IMR-90 (cell line): ENCODE measurements at regions not wholly inside any gene's neighbourhood (a gene's known extent, or its start where the extent isn't known, plus 50 kb on each side); places are given as distances from the start of the nearest gene placed in this dataset.

Experiments used
- ATAC-seq: fragments of 200-7000 bp; cut with Tn5 transposase; 2 replicates; pipeline ENCODE4 v1.9.1; 2020; ENCODE audit warnings: low read depth, mild to moderate bottlenecking, moderate library complexity
- BruUV-seq: library from RNA; stranded (reverse); fragments of 400-500 nt; replicated peaks from 2 replicates; lab custom pipeline; 2021; lab: Mats Ljungman, UMichigan
- CTCF ChIA-PET: fragments of 300-600 bp; formaldehyde crosslinking; extraction: SDS; loops from one replicate; lab custom pipeline; 2021; ENCODE audit warnings: antibody characterized with exemption; lab: Yijun Ruan, JAX
- POLR2A ChIA-PET: fragments of 300-600 bp; sonication (Branson Sonifier 250); formaldehyde crosslinking; loops from one replicate; lab custom pipeline; 2022; ENCODE audit warnings: antibody characterized with exemption; ENCODE audit not compliant: unreplicated experiment; lab: Charles Lee
- DNase-seq: peaks from one replicate; pipeline ENCODE4 v3.0.0; 2013
- H2AFZ ChIP-seq: replicated peaks from 2 replicates; pipeline ENCODE3; 2013; ENCODE audit warnings: low read length, mild to moderate bottlenecking; ENCODE audit not compliant: poor library complexity
- H2AK5ac ChIP-seq: 2 replicates; pipeline ENCODE4 v1.6.1; 2013; ENCODE audit warnings: low read depth, low read length, inconsistent platforms
- H2AK9ac ChIP-seq: replicated peaks from 2 replicates; pipeline ENCODE3; 2013; ENCODE audit warnings: mild to moderate bottlenecking, low read depth, low read length, moderate library complexity; ENCODE audit not compliant: poor library complexity
- H2BK120ac ChIP-seq: 2 replicates; pipeline ENCODE4 v1.6.1; 2013; ENCODE audit warnings: low read depth, low read length, inconsistent platforms
- H2BK15ac ChIP-seq: 3 replicates; pipeline ENCODE4 v1.6.1; 2013; ENCODE audit warnings: low read depth, low read length, inconsistent platforms
- H2BK20ac ChIP-seq: 2 replicates; pipeline ENCODE4 v1.6.1; 2013; ENCODE audit warnings: low read depth, mild to moderate bottlenecking, inconsistent platforms, low read length, moderate library complexity
- H2BK5ac ChIP-seq: 2 replicates; pipeline ENCODE4 v1.6.1; 2013; ENCODE audit warnings: mild to moderate bottlenecking, low read depth, low read length, inconsistent platforms; ENCODE audit not compliant: poor library complexity, severe bottlenecking
- H3K14ac ChIP-seq: replicated peaks from 2 replicates; pipeline ENCODE4 v1.6.1; 2013; ENCODE audit warnings: low read depth, low read length, inconsistent platforms
- H3K18ac ChIP-seq: 2 replicates; pipeline ENCODE4 v1.6.1; 2013; ENCODE audit warnings: low read depth, low read length, control low read depth
- H3K23ac ChIP-seq: 2 replicates; pipeline ENCODE4 v1.6.1; 2013; ENCODE audit warnings: low read depth, low read length, inconsistent platforms
- H3K27ac ChIP-seq: 2 replicates; pipeline ENCODE4 v1.5.1; 2013; ENCODE audit warnings: mild to moderate bottlenecking, control low read depth, low read length; ENCODE audit not compliant: insufficient read depth
- H3K27me3 ChIP-seq: 2 replicates; pipeline ENCODE4 v1.6.1; 2013; ENCODE audit warnings: low read length; ENCODE audit not compliant: control insufficient read depth, insufficient read depth
- H3K36me3 ChIP-seq: 2 replicates; pipeline ENCODE4 v1.6.1; 2013; ENCODE audit warnings: low read length, mixed read lengths; ENCODE audit not compliant: control insufficient read depth, insufficient read depth
- H3K4ac ChIP-seq: 2 replicates; pipeline ENCODE4 v1.6.1; 2013; ENCODE audit warnings: low read depth, low read length, inconsistent platforms
- H3K4me1 ChIP-seq: 2 replicates; pipeline ENCODE4 v1.6.1; 2013; ENCODE audit warnings: low read length, mixed read lengths; ENCODE audit not compliant: control insufficient read depth, insufficient read depth
- H3K4me2 ChIP-seq: 2 replicates; pipeline ENCODE4 v1.6.1; 2013; ENCODE audit warnings: low read depth, mild to moderate bottlenecking, control low read depth, low read length, moderate library complexity
- H3K4me3 ChIP-seq: 2 replicates; pipeline ENCODE4 v1.5.1; 2013; ENCODE audit warnings: low read depth, mild to moderate bottlenecking, control low read depth, low read length, moderate library complexity; ENCODE audit not compliant: insufficient read depth
- H3K56ac ChIP-seq: 2 replicates; pipeline ENCODE4 v1.6.1; 2013; ENCODE audit warnings: low read length, inconsistent platforms; ENCODE audit not compliant: insufficient read depth; ENCODE audit errors: extremely low read depth
- H3K79me1 ChIP-seq, 2 experiments: 2 replicates each; pipeline ENCODE4 v1.6.1; 2013; ENCODE audit warnings: low read length in 2 of 2, inconsistent platforms in 1 of 2, low read depth in 1 of 2
- H3K9ac ChIP-seq: 2 replicates; pipeline ENCODE4 v1.6.1; 2013; ENCODE audit warnings: low read depth, low read length, control low read depth
- H3K9me1 ChIP-seq: 2 replicates; pipeline ENCODE4 v1.6.1; 2013; ENCODE audit warnings: low read length, inconsistent platforms; ENCODE audit not compliant: insufficient read depth
- H3K9me3 ChIP-seq: 2 replicates; pipeline ENCODE4 v1.6.1; 2013; ENCODE audit warnings: low read length; ENCODE audit not compliant: control insufficient read depth, insufficient read depth
- H4K20me1 ChIP-seq: 2 replicates; pipeline ENCODE4 v1.6.1; 2013; ENCODE audit warnings: low read length, inconsistent platforms; ENCODE audit not compliant: insufficient read depth
- H4K5ac ChIP-seq: 2 replicates; pipeline ENCODE4 v1.6.1; 2013; ENCODE audit warnings: mild to moderate bottlenecking, low read depth, low read length, control low read depth
- H4K8ac ChIP-seq, 2 experiments: 2 replicates each; pipeline ENCODE4 v1.6.1; 2013; ENCODE audit warnings: low read depth in 2 of 2, low read length in 2 of 2, control low read depth in 1 of 2, inconsistent platforms in 1 of 2
- H4K91ac ChIP-seq: 2 replicates; pipeline ENCODE4 v1.6.1; 2013; ENCODE audit warnings: low read depth, low read length, inconsistent platforms; ENCODE audit not compliant: insufficient read depth
- BHLHE40 ChIP-seq: fragments of 150-350 bp; IDR thresholded peaks from 2 replicates; pipeline ENCODE4 v1.6.1; 2016; ENCODE audit warnings: mild to moderate bottlenecking, low read depth, low read length
- CEBPB ChIP-seq: IDR thresholded peaks from 2 replicates; pipeline ENCODE4 v1.6.1; 2012; ENCODE audit warnings: low read depth, low read length, improper control_type of control experiment
- CHD1 ChIP-seq: IDR thresholded peaks from 2 replicates; pipeline ENCODE4 v1.6.1; 2012; ENCODE audit warnings: low read depth, low read length, improper control_type of control experiment
- CTCF ChIP-seq: conservative IDR thresholded peaks from 2 replicates; pipeline ENCODE4 v1.5.1; 2012; ENCODE audit warnings: mild to moderate bottlenecking, low read depth, low read length, improper control_type of control experiment
- FOS ChIP-seq: fragments of 150-350 bp; IDR thresholded peaks from 2 replicates; pipeline ENCODE4 v1.6.1; 2016; ENCODE audit warnings: low read depth, low read length
- MAFK ChIP-seq: IDR thresholded peaks from 2 replicates; pipeline ENCODE4 v1.6.1; 2012; ENCODE audit warnings: low read depth, low read length, improper control_type of control experiment
- MXI1 ChIP-seq: IDR thresholded peaks from 2 replicates; pipeline ENCODE4 v1.6.1; 2012; ENCODE audit warnings: low read depth, mild to moderate bottlenecking, low read length, moderate library complexity, borderline replicate concordance
- NFE2L2 ChIP-seq: fragments of 150-350 bp; IDR thresholded peaks from 2 replicates; pipeline ENCODE4 v1.6.1; 2016; ENCODE audit warnings: low read depth, mild to moderate bottlenecking, low read length
- POLR2A ChIP-seq: IDR thresholded peaks from 2 replicates; pipeline ENCODE4 v1.6.1; 2012; ENCODE audit warnings: mild to moderate bottlenecking, low read depth, low read length
- RAD21 ChIP-seq: IDR thresholded peaks from 2 replicates; pipeline ENCODE4 v1.6.1; 2012; ENCODE audit warnings: low read length, improper control_type of control experiment
- RFX5 ChIP-seq: IDR thresholded peaks from 2 replicates; pipeline ENCODE4 v1.8.0; 2012; ENCODE audit warnings: low read depth, mild to moderate bottlenecking, low read length, moderate library complexity
- USF2 ChIP-seq: fragments of 150-350 bp; IDR thresholded peaks from 2 replicates; pipeline ENCODE4 v1.6.1; 2017; ENCODE audit warnings: mild to moderate bottlenecking, antibody characterized with exemption, low read length, low read depth
- WGBS, 2 experiments: methylation state at CpG; one replicate each; pipeline versions ENCODE4 v1.1.5 to v1.1.7; 2013; ENCODE audit warnings: missing lambda C conversion rate in 2 of 2; ENCODE audit not compliant: insufficient read length in 1 of 2; ENCODE audit errors: extremely low coverage in 2 of 2; 5-methylcytosine and 5-hydroxymethylcytosine counted together
- dilution Hi-C: fragments of 300-500 bp; cut with HindIII; formaldehyde crosslinking; loops from one replicate; pipeline ENCODE4 v1.14.3; 2018; ENCODE audit warnings: low sequenced_read_pairs; ENCODE audit not compliant: unreplicated experiment
- in situ Hi-C: fragments of 300-500 bp; cut with MboI; formaldehyde crosslinking; loops from 3 replicates; pipeline ENCODE4 v1.14.3; 2019; ENCODE audit warnings: low sequenced_read_pairs, inconsistent platforms, mixed read lengths
- intact Hi-C: fragments of 100-400 bp; cut with micrococcal nuclease; formaldehyde crosslinking; loops from 2 replicates; pipeline ENCODE4 v1.10.0; 2022
- TF ChIP-seq, protein P1 (sequence below): fragments of 150-350 bp; IDR thresholded peaks from 2 replicates; pipeline ENCODE4 v1.6.1; 2016; ENCODE audit warnings: low read depth, mild to moderate bottlenecking, low read length, moderate library complexity, borderline replicate concordance

DNA sequence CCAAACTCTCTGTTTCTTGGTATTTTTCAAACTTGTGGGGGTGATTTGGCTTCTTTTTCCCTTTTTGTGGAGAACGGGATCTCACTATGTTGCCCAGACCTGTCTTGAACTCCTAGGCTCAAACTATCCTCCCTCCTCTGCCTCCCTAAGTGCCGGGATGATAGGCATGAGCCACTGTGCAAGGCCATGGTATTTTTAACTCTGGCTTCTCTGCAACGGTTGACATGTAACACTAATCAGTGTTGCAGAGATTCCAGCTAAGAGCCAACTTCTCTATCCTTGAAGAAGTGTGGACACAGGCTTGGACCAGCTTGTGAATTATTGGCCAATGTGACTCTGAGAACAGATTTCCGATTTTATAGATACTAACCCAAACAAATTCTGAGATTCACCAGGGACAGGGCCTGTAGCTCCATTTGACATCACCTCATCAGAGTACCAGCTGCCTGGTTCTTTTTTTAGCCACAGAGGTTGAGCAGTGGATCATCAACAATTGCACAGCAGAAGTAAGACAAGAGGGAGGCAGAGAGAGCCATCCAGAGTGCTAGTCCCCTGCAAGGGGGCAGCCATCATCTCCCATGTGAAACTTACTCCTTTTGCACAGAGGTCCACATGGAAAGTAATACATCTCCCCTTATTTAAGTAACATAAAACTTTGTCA is 98.1 kb upstream of the SYNPR start:
- Histone ChIP-seq H3K27me3 (no peaks in the 10 kb centered on the region), H3K23ac (no peak overlapping the region), H3K79me1 (no peaks in the 10 kb centered on the region), H3K4ac (no peak overlapping the region), H3K9me3 (0 out of 2 replicates have a peak, but pooled peaks cover 1% of the 10 kb centered on the region), H2BK120ac (no peak overlapping the region), H2BK15ac (no peak overlapping the region), H3K4me2 (no peak overlapping the region), H4K8ac (no peak overlapping the region), H4K20me1 (no peaks in the 10 kb centered on the region), H3K18ac (no peak overlapping the region), H3K56ac (no peak overlapping the region), H3K14ac (no peak overlapping the region), H3K4me1 (no peaks in the 10 kb centered on the region), H2AFZ (no peak overlapping the region), H3K36me3 (no peaks in the 10 kb centered on the region), H2BK20ac (no peak overlapping the region), H2BK5ac (no peak overlapping the region), H4K5ac (no peak overlapping the region), H4K91ac (no peak overlapping the region), H3K9me1 (no peaks in the 10 kb centered on the region), H3K9ac (no peak overlapping the region), H3K4me3 (no peak overlapping the region), H2AK9ac (no peak overlapping the region), H3K27ac (no peak overlapping the region), H2AK5ac (no peak overlapping the region)
- CTCF ChIA-PET = no interaction called here
- TF ChIP-seq, protein P1, sequence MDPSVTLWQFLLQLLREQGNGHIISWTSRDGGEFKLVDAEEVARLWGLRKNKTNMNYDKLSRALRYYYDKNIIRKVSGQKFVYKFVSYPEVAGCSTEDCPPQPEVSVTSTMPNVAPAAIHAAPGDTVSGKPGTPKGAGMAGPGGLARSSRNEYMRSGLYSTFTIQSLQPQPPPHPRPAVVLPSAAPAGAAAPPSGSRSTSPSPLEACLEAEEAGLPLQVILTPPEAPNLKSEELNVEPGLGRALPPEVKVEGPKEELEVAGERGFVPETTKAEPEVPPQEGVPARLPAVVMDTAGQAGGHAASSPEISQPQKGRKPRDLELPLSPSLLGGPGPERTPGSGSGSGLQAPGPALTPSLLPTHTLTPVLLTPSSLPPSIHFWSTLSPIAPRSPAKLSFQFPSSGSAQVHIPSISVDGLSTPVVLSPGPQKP = no peak
- TF ChIP-seq RFX5 = no peak
- TF ChIP-seq FOS = no peak
- no peak for TF ChIP-seq CEBPB
- TF ChIP-seq USF2 = no peak
- TF ChIP-seq RAD21 = no peak
- TF ChIP-seq MXI1 = no peak
- TF ChIP-seq NFE2L2 = no peak
- no peak for TF ChIP-seq POLR2A
- TF ChIP-seq BHLHE40 = no peak
- no peak for TF ChIP-seq MAFK
- no peak for TF ChIP-seq CTCF
- TF ChIP-seq CHD1 = no peak
- intact Hi-C loops (no loop called here), in situ Hi-C loops (no loop called here), dilution Hi-C loops (no loop called here)
- no TSS peak for BruUV-seq
- DNase-seq (no peak), ATAC-seq (no peak)
- no CpG with 5 or more reads among the region's 4 CpGs for WGBS, 2 experiments
- POLR2A ChIA-PET = no interaction called here
